Kidney capillary endothelial cell (primary cell): ENCODE measurements at regions not wholly inside any gene's neighbourhood (a gene's known extent, or its start where the extent isn't known, plus 50 kb on each side); places are given as distances from the start of the nearest gene placed in this dataset.
"Not testable (repeated sequence)": the region's sequence is repeated elsewhere in the genome, so short reads cannot be mapped to it uniquely, and the experiment has no call there.

Source experiments
- DNase-seq: peaks from one replicate; pipeline ENCODE4 v3.0.0-alpha.2; 2018; ENCODE audit warnings: low spot score

- no peak for DNase-seq
Observed at GRCh38 chr13:81293594-81294164, 952.8 kb upstream of the SPRY2 start.

- no peak for DNase-seq
Observed at GRCh38 chr13:81283561-81283960, 942.6 kb upstream of the SPRY2 start.

DNA sequence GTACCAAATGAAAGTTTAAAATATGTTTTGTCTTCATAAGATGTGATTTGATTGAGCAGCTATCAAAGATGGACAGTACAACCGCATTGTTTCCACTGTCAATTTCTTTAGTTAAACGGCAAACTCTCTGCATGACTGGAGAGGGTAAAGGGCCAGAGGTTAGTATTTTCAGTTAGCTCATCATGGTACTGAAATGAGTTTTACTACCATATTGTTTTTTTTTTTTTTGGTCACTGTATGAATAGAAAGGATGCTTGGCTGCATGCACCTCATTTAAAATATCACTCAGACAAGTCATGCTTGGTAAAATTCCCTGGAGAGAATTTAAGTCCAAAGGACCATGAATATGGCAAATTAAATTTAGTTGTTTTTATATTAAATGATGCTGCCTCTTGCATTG lies 942.1 kb upstream of the SPRY2 start:
- no peak for DNase-seq

DNA sequence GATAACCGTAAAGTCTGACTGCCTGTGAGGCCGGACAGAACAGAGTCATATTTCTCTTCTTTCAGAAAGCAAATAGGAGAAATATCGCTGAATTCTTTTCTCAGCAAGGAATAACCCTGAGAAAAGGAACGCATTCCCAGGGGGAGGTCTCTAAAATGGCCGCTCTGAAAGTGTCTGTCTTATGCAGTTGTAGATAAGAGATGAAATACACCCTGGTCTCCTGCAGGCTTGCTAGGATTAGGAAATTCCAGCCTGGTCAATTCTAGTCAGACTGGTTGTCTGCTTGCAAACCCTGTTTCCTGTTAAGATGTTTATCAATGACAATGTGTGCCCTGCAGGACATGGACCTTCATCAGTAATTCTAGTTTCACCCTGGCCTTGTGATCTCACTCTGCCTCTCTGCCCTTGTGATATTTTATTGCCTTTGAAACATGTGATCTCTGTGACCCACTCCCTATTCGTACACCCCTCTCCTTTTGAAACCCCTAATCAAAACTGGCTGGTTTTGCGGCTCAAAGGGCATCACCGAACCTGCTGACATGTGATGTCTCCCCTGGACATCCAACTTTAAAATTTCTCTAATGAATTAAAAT lies 934.8 kb upstream of the SPRY2 start:
- DNase-seq, result no peak

DNA sequence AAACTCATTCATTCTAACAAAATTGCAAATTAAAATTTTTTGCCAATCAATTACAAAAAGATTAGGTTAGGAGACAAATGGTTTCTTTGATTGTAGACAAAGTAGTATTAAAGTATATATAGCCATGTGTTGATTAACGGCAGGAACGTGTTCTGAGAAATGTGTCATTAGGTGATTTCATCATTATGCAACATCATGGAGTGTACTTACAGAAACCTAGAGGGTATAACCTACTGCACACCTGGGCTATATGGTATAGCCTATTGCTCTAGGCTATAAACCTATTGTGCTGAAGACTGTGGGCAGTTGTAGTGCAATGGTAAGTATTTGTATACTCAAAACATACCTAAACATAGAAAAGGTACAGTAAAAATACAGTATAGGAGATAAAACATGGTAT lies 906.8 kb upstream of the SPRY2 start:
- no peak for DNase-seq

GRCh38 chr13:81246556-81246955 lies 905.6 kb upstream of the SPRY2 start:
- DNase-seq, result no peak

GRCh38 chr13:81244011-81244410 lies 903.1 kb upstream of the SPRY2 start:
- DNase-seq, result no peak

GRCh38 chr13:81230386-81230785 lies 889.5 kb upstream of the SPRY2 start:
- no peak for DNase-seq

- not testable (repeated sequence) for DNase-seq
Observed at GRCh38 chr13:81226830-81227229, 885.9 kb upstream of the SPRY2 start.

DNA sequence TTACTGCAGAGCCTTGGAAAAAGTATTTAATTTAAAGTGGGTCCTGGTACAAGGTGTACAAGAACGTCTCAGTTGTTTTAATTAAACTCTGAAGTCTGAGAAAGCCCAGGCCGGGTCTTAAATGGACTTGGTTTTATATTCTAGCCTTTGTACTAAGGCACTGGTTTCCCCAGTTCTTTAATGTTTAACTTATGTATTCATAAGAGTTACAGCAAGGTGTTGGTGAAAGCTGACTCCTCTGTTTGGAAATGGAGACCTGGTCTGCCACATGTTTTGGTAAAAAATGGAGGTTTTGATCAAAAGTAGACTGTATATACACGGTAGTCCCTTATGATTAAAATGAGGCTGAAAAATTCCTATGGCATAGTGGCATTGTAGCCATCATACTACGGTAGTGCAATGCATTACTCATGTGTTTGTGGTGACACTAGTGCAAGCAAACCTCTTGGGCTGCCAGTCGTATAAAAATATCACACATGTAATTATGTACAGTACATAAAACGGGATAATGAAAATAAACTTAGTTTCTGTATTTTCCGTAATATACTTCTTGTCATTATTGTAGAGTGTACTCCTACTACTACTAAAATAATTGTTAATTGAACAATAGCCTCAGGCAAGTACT lies 883.4 kb upstream of the SPRY2 start:
- no peak for DNase-seq

- DNase-seq, result no peak
Observed at GRCh38 chr13:81223778-81224177, 882.9 kb upstream of the SPRY2 start.

- no peak for DNase-seq
Observed at GRCh38 chr13:81211713-81212112, 870.8 kb upstream of the SPRY2 start.

- DNase-seq, result no peak
Observed at GRCh38 chr13:81207636-81208035, 866.7 kb upstream of the SPRY2 start.

- DNase-seq, result no peak
Observed at GRCh38 chr13:81207231-81207630, 866.3 kb upstream of the SPRY2 start.

GRCh38 chr13:81203783-81204182 lies 862.9 kb upstream of the SPRY2 start:
- no peak for DNase-seq

- DNase-seq, result no peak
Observed at GRCh38 chr13:81199956-81200355, 859.0 kb upstream of the SPRY2 start.

DNA sequence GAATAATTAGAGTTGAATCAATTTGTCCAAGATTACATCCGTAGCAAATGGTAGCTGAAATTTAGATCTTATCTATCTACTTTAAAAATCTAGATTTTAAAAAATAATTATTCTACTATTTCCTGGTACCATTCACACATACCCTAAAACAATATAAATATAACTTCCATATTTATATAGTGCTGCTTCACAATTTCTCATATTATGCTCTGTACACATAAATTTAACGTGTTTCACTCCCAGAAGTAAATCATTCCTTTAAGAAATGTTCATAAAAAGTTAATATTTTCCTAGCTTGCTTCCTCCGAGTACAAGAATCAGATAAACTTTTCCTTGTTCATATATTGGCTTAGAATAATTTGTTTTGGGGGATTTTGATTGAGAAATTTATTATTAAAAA lies 857.0 kb upstream of the SPRY2 start:
- DNase-seq, result no peak

GRCh38 chr13:81197483-81197882 lies 856.6 kb upstream of the SPRY2 start:
- no peak for DNase-seq

GRCh38 chr13:81194362-81194761 lies 853.4 kb upstream of the SPRY2 start:
- no peak for DNase-seq

DNA sequence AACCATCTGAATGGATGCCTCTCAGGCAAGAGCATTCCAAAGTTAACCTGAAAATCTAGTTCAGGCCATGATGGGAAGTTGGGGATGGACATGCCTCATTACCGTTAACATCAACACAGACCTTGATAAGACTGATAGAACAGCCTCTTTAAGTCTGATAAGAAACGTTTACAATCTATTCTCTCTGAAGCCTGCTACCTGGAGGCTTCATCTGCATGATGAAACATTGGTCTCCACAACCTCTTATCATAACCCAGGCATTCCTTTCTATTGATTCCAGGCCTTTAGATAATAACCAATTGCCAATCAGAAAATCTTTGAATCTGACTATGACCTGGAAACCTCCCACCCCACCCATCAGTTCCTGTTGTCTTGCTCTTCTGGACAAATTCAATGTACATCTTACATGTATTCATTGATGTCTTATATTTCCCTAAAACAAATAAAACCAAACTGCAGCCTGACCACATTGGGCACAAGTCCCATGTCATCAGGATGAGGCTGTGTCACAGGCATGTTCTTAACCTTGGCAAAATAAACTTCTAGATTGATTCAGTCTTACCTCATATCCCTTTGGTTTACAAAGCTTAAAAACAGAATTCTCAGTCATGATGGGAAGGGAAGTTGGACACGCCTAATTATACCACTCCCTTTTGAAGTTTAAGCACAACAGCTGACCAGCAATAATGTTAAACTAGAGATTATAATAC lies 843.8 kb upstream of the SPRY2 start:
- no peak for DNase-seq

GRCh38 chr13:81172603-81173002 lies 831.7 kb upstream of the SPRY2 start:
- DNase-seq, result no peak

- DNase-seq, result peak; percentile 42
Observed at GRCh38 chr13:81171065-81171647, 830.2 kb upstream of the SPRY2 start.

- DNase-seq, result not testable (repeated sequence)
Observed at GRCh38 chr13:81163823-81164222, 822.9 kb upstream of the SPRY2 start.
